GM12878 (cell line): ENCODE measurements at regions not wholly inside any gene's neighbourhood (a gene's known extent, or its start where the extent isn't known, plus 50 kb on each side); places are given as distances from the start of the nearest gene placed in this dataset.

ENCODE experiments used
- ATAC-seq: fragments of 200-7000 bp; cut with Tn5 transposase; 3 replicates; pipeline ENCODE4 v1.9.1; 2020; ENCODE audit warnings: mild to moderate bottlenecking, moderate library complexity
- BruUV-seq: library from RNA; stranded (reverse); fragments of 400-500 nt; replicated peaks from 2 replicates; lab custom pipeline; 2021; lab: Mats Ljungman, UMichigan
- CTCF ChIA-PET: fragments of 300-600 bp; sonication (Branson Sonifier 250); formaldehyde crosslinking; extraction: SDS; loops from one replicate; lab custom pipeline; 2021; ENCODE audit warnings: inconsistent platforms; lab: Yijun Ruan, JAX
- POLR2A ChIA-PET: fragments of 350-600 bp; formaldehyde crosslinking; extraction: SDS; loops from one replicate; lab custom pipeline; 2021; ENCODE audit warnings: inconsistent platforms; lab: Charles Lee
- RAD21 ChIA-PET: fragments of 300-600 bp; sonication (Branson Sonifier 250); formaldehyde crosslinking; loops from one replicate; lab custom pipeline; 2023; ENCODE audit warnings: antibody characterized with exemption; ENCODE audit not compliant: unreplicated experiment; lab: Charles Lee
- SMC1A ChIA-PET: fragments of 300-600 bp; sonication (Branson Sonifier 250); formaldehyde crosslinking; loops from one replicate; lab custom pipeline; 2023; ENCODE audit not compliant: unreplicated experiment, uncharacterized antibody; lab: Charles Lee
- DNase-seq: peaks from one replicate; pipeline ENCODE4 v3.0.0-alpha.2; 2011; ENCODE audit warnings: low read depth, low spot score
- FAIRE-seq: peaks from 3 replicates; lab custom pipeline; 2011; peaks lifted over from hg19 to GRCh38; lab: Jason Lieb, UNC
- H2AFZ ChIP-seq: 2 replicates; pipeline ENCODE4 v1.6.0; 2011; ENCODE audit warnings: low read depth, low read length, control low read depth; ENCODE audit not compliant: control insufficient read depth
- H3K27ac ChIP-seq: 2 replicates; pipeline ENCODE4 v1.5.1; 2011; ENCODE audit warnings: control low read depth; ENCODE audit not compliant: control insufficient read depth, insufficient read depth
- H3K27me3 ChIP-seq, 2 experiments: replicated peaks in 1 of 2; 2 replicates each; pipeline versions ENCODE4 v1.6.0 to v1.6.1; 2011; ENCODE audit warnings: low read length in 1 of 2; ENCODE audit not compliant: control insufficient read depth in 2 of 2, insufficient read depth in 2 of 2
- H3K36me3 ChIP-seq, 2 experiments: 2 replicates each; pipeline ENCODE4 v1.5.1; 2011; ENCODE audit warnings: low read length in 1 of 2; ENCODE audit not compliant: control insufficient read depth in 2 of 2, insufficient read depth in 2 of 2
- H3K4me1 ChIP-seq: 2 replicates; pipeline ENCODE4 v1.6.1; 2011; ENCODE audit warnings: mild to moderate bottlenecking, low read length, moderate library complexity, mixed read lengths; ENCODE audit not compliant: control insufficient read depth, insufficient read depth
- H3K4me2 ChIP-seq: 2 replicates; pipeline ENCODE4 v1.6.0; 2011; ENCODE audit warnings: control low read depth; ENCODE audit not compliant: control insufficient read depth, insufficient read depth
- H3K4me3 ChIP-seq: fragments of 200-600 bp; sonication (generic); 2 replicates; pipeline ENCODE4 v1.5.1; 2016
- H3K79me2 ChIP-seq: 2 replicates; pipeline ENCODE4 v1.6.0; 2011; ENCODE audit warnings: low read length; ENCODE audit not compliant: control insufficient read depth, insufficient read depth
- H3K9ac ChIP-seq: 2 replicates; pipeline ENCODE4 v1.8.0; 2011; ENCODE audit warnings: low read length, control low read depth, mixed read lengths; ENCODE audit not compliant: control insufficient read depth, insufficient read depth
- H3K9me3 ChIP-seq: replicated peaks from 3 replicates; pipeline ENCODE4 v1.5.1; 2011; ENCODE audit warnings: mild to moderate bottlenecking, low read length; ENCODE audit not compliant: control insufficient read depth, insufficient read depth
- H4K20me1 ChIP-seq: 2 replicates; pipeline ENCODE4 v1.6.0; 2011; ENCODE audit not compliant: control insufficient read depth, insufficient read depth
- ASH2L ChIP-seq: fragments of 300-600, 200-600 bp; sonication (generic); IDR thresholded peaks from 2 replicates; pipeline ENCODE4 v1.6.1; 2017; ENCODE audit warnings: low read depth, mild to moderate bottlenecking, borderline replicate concordance
- BCLAF1 ChIP-seq: fragments of 450-650 bp; IDR thresholded peaks from 2 replicates; pipeline ENCODE4 v1.6.1; 2017; ENCODE audit warnings: antibody characterized with exemption, mild to moderate bottlenecking, moderate library complexity
- CBX3 ChIP-seq: fragments of 200-600 bp; sonication (generic); IDR thresholded peaks from 2 replicates; pipeline ENCODE4 v1.6.1; 2016; ENCODE audit warnings: low read depth, borderline replicate concordance
- E2F8 ChIP-seq: fragments of 450-650 bp; IDR thresholded peaks from 2 replicates; pipeline ENCODE4 v1.6.1; 2018; ENCODE audit warnings: mild to moderate bottlenecking, low read depth, moderate library complexity; ENCODE audit not compliant: partially characterized antibody
- FOS ChIP-seq: IDR thresholded peaks from 3 replicates; pipeline ENCODE4 v1.6.1; 2011; ENCODE audit warnings: borderline replicate concordance; ENCODE audit not compliant: insufficient read length; ENCODE audit errors: extremely low read depth
- HCFC1 ChIP-seq: fragments of 150-350 bp; IDR thresholded peaks from 2 replicates; pipeline ENCODE4 v1.6.1; 2014; ENCODE audit warnings: low read length
- IKZF2 ChIP-seq, 2 experiments: fragments of 450-650 bp; IDR thresholded peaks; 2 replicates each; pipeline ENCODE4 v1.6.1; 2017; ENCODE audit warnings: mild to moderate bottlenecking in 2 of 2, moderate library complexity in 2 of 2
- IRF5 ChIP-seq: fragments of 450-650 bp; IDR thresholded peaks from 2 replicates; pipeline ENCODE4 v1.6.1; 2017; ENCODE audit warnings: borderline replicate concordance
- KDM1A ChIP-seq: fragments of 200-600 bp; sonication (generic); IDR thresholded peaks from 2 replicates; pipeline ENCODE4 v1.6.1; 2016; ENCODE audit warnings: borderline replicate concordance
- MYB ChIP-seq: fragments of 150-350 bp; IDR thresholded peaks from 2 replicates; pipeline ENCODE4 v1.6.1; 2014; ENCODE audit warnings: mild to moderate bottlenecking, low read depth, low read length, borderline replicate concordance
- REST ChIP-seq: IDR thresholded peaks from 2 replicates; pipeline ENCODE4 v1.6.1; 2012; ENCODE audit warnings: mild to moderate bottlenecking, low read depth, low read length
- SP1 ChIP-seq: IDR thresholded peaks from one replicate; pipeline ENCODE4 v1.6.1; 2011; ENCODE audit warnings: low read depth, low read length
- ZNF207 ChIP-seq: fragments of 450-650 bp; IDR thresholded peaks from 2 replicates; pipeline ENCODE4 v1.6.1; 2014; ENCODE audit warnings: antibody characterized with exemption, mild to moderate bottlenecking, borderline replicate concordance
- ZNF384 ChIP-seq: IDR thresholded peaks from 2 replicates; pipeline ENCODE4 v1.6.1; 2012; ENCODE audit warnings: low read depth, mild to moderate bottlenecking, low read length, improper control_type of control experiment, borderline replicate concordance
- WGBS: methylation state at CpG from one replicate; pipeline ENCODE4 v1.1.6; 2016; ENCODE audit warnings: low lambda C conversion rate; ENCODE audit not compliant: insufficient replicate concordance, insufficient coverage; ENCODE audit errors: missing lambda C conversion rate; 5-methylcytosine and 5-hydroxymethylcytosine counted together
- in situ Hi-C: fragments of 300-500 bp; cut with MboI; formaldehyde crosslinking; loops from 9 replicates; pipeline ENCODE4 v1.14.3; 2018; ENCODE audit warnings: mixed read lengths
- intact Hi-C: fragments of 100-400 bp; cut with micrococcal nuclease; formaldehyde crosslinking; loops from one replicate; pipeline ENCODE4 v1.14.2; 2022; ENCODE audit not compliant: unreplicated experiment

GRCh38 chr2:171610824-171611223 is 76.4 kb upstream of the DYNC1I2 start:
- ChIA-PET CTCF (interaction anchor here (0.9 to 1.4 kb wide), 2 partner anchors 12 to 496 kb away, joined by 3 read pairs; no protein-coding TSS in a partner anchor), RAD21 (interaction anchor here (1.0 kb wide), 1 partner anchor 14 kb away, joined by 3 read pairs; no protein-coding TSS in a partner anchor), POLR2A (no interaction called here), SMC1A (interaction anchor here (1.6 kb wide), 1 partner anchor 11 kb away, joined by 3 read pairs; no protein-coding TSS in a partner anchor)
- Histone ChIP-seq H3K36me3 (no peaks in the 10 kb centered on the region), H3K27me3 (no peaks in the 10 kb centered on the region; a peak in 1 of 4 replicates), H3K79me2 (no peaks in the 10 kb centered on the region), H4K20me1 (no peaks in the 10 kb centered on the region), H3K9me3 (no peaks in the 10 kb centered on the region; the same call in 2 of the 3 replicates), H2AFZ (no peak overlapping the region), H3K27ac (no peak overlapping the region), H3K4me3 (no peak overlapping the region), H3K9ac (no peak overlapping the region), H3K4me1 (no peaks in the 10 kb centered on the region), H3K4me2 (no peak overlapping the region)
- no peak for DNase-seq
- in situ Hi-C loops, result no loop called here
- ATAC-seq, result no peak
- intact Hi-C loops, result no loop called here
- no peak for FAIRE-seq
- 24% methylated on average over 6 of the region's 6 CpGs for WGBS
- no TSS peak for BruUV-seq
- no peak for TF ChIP-seq FOS
- TF ChIP-seq ZNF207, result no peak
- no peak for TF ChIP-seq HCFC1
- TF ChIP-seq MYB, result no peak
- no peak for TF ChIP-seq E2F8
- TF ChIP-seq KDM1A, result no peak
- TF ChIP-seq ASH2L, result no peak
- TF ChIP-seq CBX3, result no peak
- TF ChIP-seq REST, result no peak
- TF ChIP-seq SP1, result no peak
- no peak for TF ChIP-seq BCLAF1
- no peak for TF ChIP-seq IRF5
- no peak for TF ChIP-seq ZNF384
- TF ChIP-seq IKZF2 (IDR thresholded peaks at IDR 0.05), result no peak
